Smooth muscle cell of the brain vasculature (primary cell): ENCODE measurements at regions not wholly inside any gene's neighbourhood (a gene's known extent, or its start where the extent isn't known, plus 50 kb on each side); places are given as distances from the start of the nearest gene placed in this dataset.

ENCODE experiments used
- DNase-seq: peaks from one replicate; pipeline ENCODE4 v3.0.0-alpha.2; 2012; ENCODE audit warnings: low read depth, low spot score

GRCh38 chr3:140816372-140817195 is 125.1 kb upstream of the SLC25A36 start:
- DNase-seq, result no peak

- DNase-seq, result no peak
These were observed 120.1 kb upstream of the SLC25A36 start for GRCh38 chr3:140821493-140821892.

- DNase-seq, result no peak
These were observed 119.1 kb upstream of the SLC25A36 start for GRCh38 chr3:140822401-140823047.

- no peak for DNase-seq
These were observed 118.5 kb upstream of the SLC25A36 start for GRCh38 chr3:140823106-140823505.

- no peak for DNase-seq
These were observed 113.7 kb upstream of the SLC25A36 start for GRCh38 chr3:140827894-140828293.

- no peak for DNase-seq
These were observed 113.1 kb upstream of the SLC25A36 start for GRCh38 chr3:140828585-140828984.

- no peak for DNase-seq
These were observed 111.8 kb upstream of the SLC25A36 start for GRCh38 chr3:140829796-140830195.

GRCh38 chr3:140830391-140830790 is 111.2 kb upstream of the SLC25A36 start:
- DNase-seq, result no peak

- no peak for DNase-seq
These were observed 108.8 kb upstream of the SLC25A36 start for GRCh38 chr3:140832883-140833282.

GRCh38 chr3:140834266-140835037 is 107.2 kb upstream of the SLC25A36 start:
- no peak for DNase-seq

GRCh38 chr3:140842984-140843649 is 98.5 kb upstream of the SLC25A36 start:
- no peak for DNase-seq

GRCh38 chr3:140843656-140844055 is 98.0 kb upstream of the SLC25A36 start:
- DNase-seq, result no peak

- no peak for DNase-seq
These were observed 97.6 kb upstream of the SLC25A36 start for GRCh38 chr3:140844072-140844471.

GRCh38 chr3:140845882-140846281 is 95.8 kb upstream of the SLC25A36 start:
- DNase-seq, result no peak

GRCh38 chr3:140848666-140849065 is 93.0 kb upstream of the SLC25A36 start:
- DNase-seq, result no peak

GRCh38 chr3:140850210-140850955 is 91.3 kb upstream of the SLC25A36 start:
- no peak for DNase-seq

GRCh38 chr3:140854961-140855360 is 86.7 kb upstream of the SLC25A36 start:
- DNase-seq, result no peak

GRCh38 chr3:140856905-140857304 is 84.7 kb upstream of the SLC25A36 start:
- DNase-seq, result no peak

GRCh38 chr3:140857993-140858392 is 83.6 kb upstream of the SLC25A36 start:
- DNase-seq, result no peak

- no peak for DNase-seq
These were observed 81.9 kb upstream of the SLC25A36 start for GRCh38 chr3:140859592-140860336.
